HepG2 (cell line): ENCODE measurements at regions not wholly inside any gene's neighbourhood (a gene's known extent, or its start where the extent isn't known, plus 50 kb on each side); places are given as distances from the start of the nearest gene placed in this dataset.

Experiments used
- ARNT2 ChIP-seq: sonication (generic); formaldehyde crosslinking; IDR thresholded peaks from 2 replicates; pipeline ENCODE4 v1.8.0; 2022; ENCODE audit warnings: mild to moderate bottlenecking, low read depth, missing genetic modification reagents, moderate library complexity
- ATF5 ChIP-seq: sonication (generic); formaldehyde crosslinking; IDR thresholded peaks from 2 replicates; pipeline ENCODE4 v1.4.0; 2020; ENCODE audit warnings: mild to moderate bottlenecking, low read depth, missing genetic modification reagents
- BRCA1 ChIP-seq: sonication (generic); formaldehyde crosslinking; IDR thresholded peaks from 2 replicates; pipeline ENCODE4 v1.4.0; 2020; ENCODE audit warnings: missing genetic modification reagents
- DRAP1 ChIP-seq: IDR thresholded peaks from 2 replicates; pipeline ENCODE4 v1.6.1; 2016; ENCODE audit warnings: missing genetic modification reagents, missing compliant biosample characterization
- FOXK2 ChIP-seq: fragments of 450-650 bp; IDR thresholded peaks from 2 replicates; pipeline ENCODE4 v1.6.1; 2016
- FOXP1 ChIP-seq, 2 experiments: fragments of 450-650 bp in 1 of 2; IDR thresholded peaks; 2 replicates each; pipeline ENCODE4 v1.6.1; 2017 to 2018; ENCODE audit warnings: antibody characterized with exemption in 1 of 2
- GMEB2 ChIP-seq: IDR thresholded peaks from 2 replicates; pipeline ENCODE4 v1.6.1; 2016; ENCODE audit warnings: missing biosample characterization, missing genetic modification reagents, low read depth
- HOMEZ ChIP-seq: IDR thresholded peaks from 2 replicates; pipeline ENCODE4 v1.6.1; 2016; ENCODE audit warnings: low read depth
- MAFF ChIP-seq: IDR thresholded peaks from 2 replicates; pipeline ENCODE4 v1.6.1; 2011; ENCODE audit warnings: low read depth, low read length, improper control_type of control experiment
- NFATC3 ChIP-seq: sonication (generic); formaldehyde crosslinking; IDR thresholded peaks from 2 replicates; pipeline ENCODE4 v1.5.1; 2020; ENCODE audit warnings: mild to moderate bottlenecking, missing genetic modification reagents
- NPAS2 ChIP-seq: sonication (generic); formaldehyde crosslinking; IDR thresholded peaks from 2 replicates; pipeline ENCODE4 v1.8.0; 2022; ENCODE audit warnings: mild to moderate bottlenecking, missing genetic modification reagents, borderline replicate concordance
- REXO4 ChIP-seq: sonication (generic); formaldehyde crosslinking; IDR thresholded peaks from 2 replicates; pipeline ENCODE4 v1.8.0; 2022; ENCODE audit warnings: missing genetic modification reagents, mild to moderate bottlenecking, borderline replicate concordance
- RXRA ChIP-seq: sonication (generic); formaldehyde crosslinking; IDR thresholded peaks from 2 replicates; pipeline ENCODE4 v1.5.1; 2020; ENCODE audit warnings: missing genetic modification reagents
- SOX13 ChIP-seq, 3 experiments: fragments of 450-650 bp in 1 of 3; sonication (generic) in 1 of 3; formaldehyde crosslinking in 1 of 3; IDR thresholded peaks in 2 of 3; conservative IDR thresholded peaks in 1 of 3; 2 replicates each; pipeline versions ENCODE4 v1.5.0 to v1.6.1; 2016 to 2020; ENCODE audit warnings: antibody characterized with exemption in 1 of 3, mild to moderate bottlenecking in 1 of 3, missing compliant biosample characterization in 1 of 3, missing genetic modification reagents in 1 of 3, moderate library complexity in 1 of 3
- TCF12 ChIP-seq, 2 experiments: fragments of 450-650 bp in 1 of 2; sonication (generic) in 1 of 2; formaldehyde crosslinking in 1 of 2; IDR thresholded peaks; 2 replicates each; pipeline versions ENCODE4 v1.6.1 to v1.8.0; 2017 to 2022; ENCODE audit warnings: antibody characterized with exemption in 1 of 2, mild to moderate bottlenecking in 1 of 2, missing genetic modification reagents in 1 of 2, moderate library complexity in 1 of 2
- TFE3 ChIP-seq: IDR thresholded peaks from 2 replicates; pipeline ENCODE4 v1.6.1; 2016
- ZBTB7A ChIP-seq: sonication (generic); formaldehyde crosslinking; IDR thresholded peaks from 2 replicates; pipeline ENCODE4 v1.8.0; 2022; ENCODE audit warnings: mild to moderate bottlenecking, missing genetic modification reagents
- ZBTB7B ChIP-seq: sonication (generic); formaldehyde crosslinking; IDR thresholded peaks from 2 replicates; pipeline ENCODE4 v1.4.0; 2020; ENCODE audit warnings: missing genetic modification reagents
- ZMYM3 ChIP-seq: sonication (generic); formaldehyde crosslinking; IDR thresholded peaks from 2 replicates; pipeline ENCODE4 v1.5.1; 2020; ENCODE audit warnings: mild to moderate bottlenecking, missing genetic modification reagents
- ZNF343 ChIP-seq: sonication (generic); formaldehyde crosslinking; IDR thresholded peaks from 2 replicates; pipeline ENCODE4 v1.4.0; 2020; ENCODE audit warnings: mild to moderate bottlenecking, missing genetic modification reagents
- ZNF777 ChIP-seq: sonication (generic); formaldehyde crosslinking; IDR thresholded peaks from 2 replicates; pipeline ENCODE4 v1.4.0; 2020; ENCODE audit warnings: missing genetic modification reagents
- ZSCAN21 ChIP-seq: sonication (generic); formaldehyde crosslinking; IDR thresholded peaks from 2 replicates; pipeline ENCODE4 v1.8.0; 2022; ENCODE audit warnings: mild to moderate bottlenecking, missing genetic modification reagents, moderate library complexity, borderline replicate concordance
- ZSCAN22 ChIP-seq: sonication (generic); formaldehyde crosslinking; IDR thresholded peaks from 2 replicates; pipeline ENCODE4 v1.4.0; 2020; ENCODE audit warnings: mild to moderate bottlenecking, missing genetic modification reagents

- peak; percentile 52; the same call in 1 of the 2 replicates for TF ChIP-seq SOX13 (IDR thresholded peaks at IDR 0.05)
- peak in 1 of 2 experiments; percentile 83; a peak in 2 of 4 replicates for TF ChIP-seq SOX13 (CRISPR knock-in tag; conservative IDR thresholded peaks at IDR 0.05 in 1 of 2, IDR thresholded peaks at IDR 0.05 in 1 of 2)
- no peak for TF ChIP-seq ZNF777 (CRISPR knock-in tag)
- no peak for TF ChIP-seq ZBTB7A (CRISPR knock-in tag)
- no peak for TF ChIP-seq TFE3 (CRISPR knock-in tag)
- TF ChIP-seq TCF12 (IDR thresholded peaks at IDR 0.05) = no peak
- TF ChIP-seq TCF12 (CRISPR knock-in tag; IDR thresholded peaks at IDR 0.05) = no peak
- TF ChIP-seq ZNF343 (CRISPR knock-in tag) = peak; percentile 53; the same call in 1 of the 2 replicates
- TF ChIP-seq MAFF = 0 out of 2 replicates have a peak, but pooled peaks have one; percentile 4
- no peak for TF ChIP-seq RXRA (CRISPR knock-in tag)
- no peak for TF ChIP-seq DRAP1 (CRISPR knock-in tag)
- peak; percentile 34; the same call in 1 of the 2 replicates for TF ChIP-seq ZMYM3 (CRISPR knock-in tag)
- peak; percentile 15; the same call in 1 of the 2 replicates for TF ChIP-seq FOXP1 (IDR thresholded peaks at IDR 0.05)
- peak; percentile 87 for TF ChIP-seq FOXP1 (CRISPR knock-in tag; IDR thresholded peaks at IDR 0.05)
- TF ChIP-seq BRCA1 (CRISPR knock-in tag) = no peak
- peak; percentile 89 for TF ChIP-seq HOMEZ (CRISPR knock-in tag)
- TF ChIP-seq NFATC3 (CRISPR knock-in tag) = no peak
- TF ChIP-seq REXO4 (CRISPR knock-in tag) = no peak
- no peak for TF ChIP-seq ATF5 (CRISPR knock-in tag)
- no peak for TF ChIP-seq NPAS2 (CRISPR knock-in tag)
- TF ChIP-seq FOXK2 = no peak
- TF ChIP-seq ZBTB7B (CRISPR knock-in tag) = no peak
- TF ChIP-seq ZSCAN22 = no peak
- TF ChIP-seq ARNT2 = no peak
- no peak for TF ChIP-seq GMEB2 (CRISPR knock-in tag)
- no peak for TF ChIP-seq ZSCAN21 (CRISPR knock-in tag)
These were observed 121.8 kb downstream of the MAIP1 start (continued) for GRCh38 chr2:200077210-200077650.
